GM12875 (cell line): ENCODE measurements at regions not wholly inside any gene's neighbourhood (a gene's known extent, or its start where the extent isn't known, plus 50 kb on each side); places are given as distances from the start of the nearest gene placed in this dataset.

Source experiments
- H3K4me3 ChIP-seq: one replicate; pipeline ENCODE4 v1.5.1; 2011; ENCODE audit warnings: low read depth, low read length, control low read depth
- TF ChIP-seq, protein P1 (sequence below): IDR thresholded peaks from 2 replicates; pipeline ENCODE4 v1.5.1; 2011; ENCODE audit warnings: low read depth, mild to moderate bottlenecking, control low read depth, inconsistent platforms, low read length, moderate library complexity, borderline replicate concordance; ENCODE audit not compliant: insufficient read depth

DNA sequence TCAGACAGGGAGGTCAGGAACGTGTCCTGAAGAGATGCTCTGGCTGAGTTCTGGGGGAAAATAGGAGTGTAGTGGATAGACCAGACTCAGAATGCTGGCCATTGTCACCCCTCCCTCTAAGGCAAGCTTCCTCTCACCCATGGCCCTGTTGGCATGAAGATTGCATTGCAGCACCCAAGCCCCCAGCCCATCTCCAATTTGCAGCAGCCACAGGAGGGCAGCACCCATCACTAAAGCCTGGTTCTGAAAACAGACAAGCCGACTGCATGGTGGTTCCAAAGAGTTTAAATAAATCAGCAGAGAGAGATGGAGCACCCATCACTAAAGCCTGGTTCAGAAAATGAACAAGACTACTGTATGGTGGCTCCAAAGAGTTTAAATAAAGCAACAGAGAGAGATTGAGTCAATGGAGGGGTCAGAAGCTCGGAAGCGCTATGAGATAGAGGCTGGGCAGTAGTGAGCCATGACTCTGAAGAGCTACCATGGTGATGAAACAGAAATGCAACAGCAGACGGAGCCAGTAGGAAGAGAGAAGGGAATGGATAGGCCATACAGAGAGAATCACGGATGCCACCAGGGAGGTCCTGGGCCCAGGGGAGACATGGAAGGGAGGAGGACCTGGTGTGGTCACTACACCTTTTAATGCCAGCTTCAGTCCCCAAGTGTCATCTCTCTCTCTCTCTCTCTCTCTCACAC is 237.9 kb upstream of the MYO3A start:
- TF ChIP-seq, protein P1, sequence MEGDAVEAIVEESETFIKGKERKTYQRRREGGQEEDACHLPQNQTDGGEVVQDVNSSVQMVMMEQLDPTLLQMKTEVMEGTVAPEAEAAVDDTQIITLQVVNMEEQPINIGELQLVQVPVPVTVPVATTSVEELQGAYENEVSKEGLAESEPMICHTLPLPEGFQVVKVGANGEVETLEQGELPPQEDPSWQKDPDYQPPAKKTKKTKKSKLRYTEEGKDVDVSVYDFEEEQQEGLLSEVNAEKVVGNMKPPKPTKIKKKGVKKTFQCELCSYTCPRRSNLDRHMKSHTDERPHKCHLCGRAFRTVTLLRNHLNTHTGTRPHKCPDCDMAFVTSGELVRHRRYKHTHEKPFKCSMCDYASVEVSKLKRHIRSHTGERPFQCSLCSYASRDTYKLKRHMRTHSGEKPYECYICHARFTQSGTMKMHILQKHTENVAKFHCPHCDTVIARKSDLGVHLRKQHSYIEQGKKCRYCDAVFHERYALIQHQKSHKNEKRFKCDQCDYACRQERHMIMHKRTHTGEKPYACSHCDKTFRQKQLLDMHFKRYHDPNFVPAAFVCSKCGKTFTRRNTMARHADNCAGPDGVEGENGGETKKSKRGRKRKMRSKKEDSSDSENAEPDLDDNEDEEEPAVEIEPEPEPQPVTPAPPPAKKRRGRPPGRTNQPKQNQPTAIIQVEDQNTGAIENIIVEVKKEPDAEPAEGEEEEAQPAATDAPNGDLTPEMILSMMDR: no peak
- no peak overlapping the region for H3K4me3 ChIP-seq

DNA sequence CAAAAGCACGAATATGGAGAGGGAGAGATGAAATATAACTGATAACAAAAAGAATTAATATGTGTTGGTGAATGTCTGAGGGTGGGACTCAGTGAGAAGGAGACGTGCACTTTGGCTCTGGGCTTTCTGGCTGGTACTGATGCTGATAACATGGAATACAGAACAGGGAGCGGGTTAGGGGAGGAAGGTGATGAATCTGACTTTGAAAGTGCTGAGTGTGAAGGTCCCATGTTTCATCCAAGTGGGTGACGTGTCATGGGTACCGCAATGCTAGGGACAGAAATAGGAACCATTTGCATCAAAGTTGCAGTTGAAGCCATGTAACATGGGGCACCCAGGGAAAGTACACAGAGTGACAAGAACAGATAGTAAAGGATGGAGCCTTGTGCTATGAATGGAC is 236.6 kb upstream of the MYO3A start:
- TF ChIP-seq, protein P1: no peak
- H3K4me3 ChIP-seq: no peak overlapping the region

DNA sequence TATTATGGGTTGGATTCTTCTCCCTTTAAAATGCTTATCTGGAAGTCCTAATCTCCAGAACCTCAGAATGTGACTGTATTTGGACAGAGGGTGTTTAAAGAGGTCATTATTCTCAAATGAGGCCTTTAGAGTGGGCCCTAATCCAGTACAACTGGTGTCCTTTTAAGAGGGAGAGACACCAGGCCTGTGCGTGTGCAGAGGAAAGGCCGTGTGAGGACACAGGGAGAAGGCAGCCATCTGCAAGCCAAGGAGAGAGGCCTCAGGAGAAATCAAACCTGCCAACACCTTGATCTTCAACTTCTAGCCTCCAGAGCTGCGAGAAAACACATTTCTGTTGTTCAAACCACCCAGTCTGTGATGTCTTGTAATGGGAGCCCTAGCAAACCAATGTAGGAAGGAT is 235.4 kb upstream of the MYO3A start:
- H3K4me3 ChIP-seq: no peak overlapping the region
- TF ChIP-seq, protein P1: no peak

DNA sequence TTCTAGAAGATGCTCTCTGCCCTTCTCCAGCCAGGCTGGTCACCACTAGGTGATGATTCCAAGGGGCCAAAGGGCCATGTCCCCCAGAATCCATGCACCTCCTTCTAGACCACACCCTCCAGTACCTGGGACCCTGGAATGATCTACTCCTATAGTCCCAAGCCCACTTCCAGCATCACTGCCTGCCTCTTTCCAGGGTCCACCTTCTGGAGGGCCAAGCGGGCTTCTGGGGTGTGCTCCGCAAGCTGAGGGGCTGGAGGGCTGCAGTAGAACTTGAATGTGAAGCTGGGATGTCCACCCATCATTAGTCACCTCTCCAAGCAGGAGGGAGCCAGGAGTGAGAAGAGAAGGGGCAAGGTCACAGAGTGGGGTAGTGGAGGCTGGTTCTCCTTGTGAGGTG is 234.4 kb upstream of the MYO3A start:
- no peak overlapping the region for H3K4me3 ChIP-seq
- TF ChIP-seq, protein P1: no peak

DNA sequence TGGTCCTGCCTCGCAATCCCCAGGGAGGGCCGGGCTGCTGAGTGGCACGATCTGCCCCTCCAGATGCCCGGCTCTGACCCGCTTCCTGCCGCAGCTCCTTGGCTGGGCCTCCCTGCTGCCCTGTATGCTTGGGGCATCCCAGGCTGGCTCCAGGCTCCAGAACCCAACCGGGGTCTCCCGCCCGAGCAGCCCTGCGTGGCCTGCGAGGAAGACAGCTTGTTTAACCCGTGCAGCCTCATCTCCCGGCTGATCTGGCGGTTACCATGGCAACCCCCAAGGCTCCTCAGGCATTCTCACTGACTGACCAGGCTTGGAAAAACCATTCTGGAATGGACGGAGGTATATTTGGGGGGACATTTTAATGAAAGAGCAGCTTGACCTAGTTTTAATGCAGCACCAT is 232.4 kb upstream of the MYO3A start:
- H3K4me3 ChIP-seq: no peak overlapping the region
- TF ChIP-seq, protein P1: no peak

DNA sequence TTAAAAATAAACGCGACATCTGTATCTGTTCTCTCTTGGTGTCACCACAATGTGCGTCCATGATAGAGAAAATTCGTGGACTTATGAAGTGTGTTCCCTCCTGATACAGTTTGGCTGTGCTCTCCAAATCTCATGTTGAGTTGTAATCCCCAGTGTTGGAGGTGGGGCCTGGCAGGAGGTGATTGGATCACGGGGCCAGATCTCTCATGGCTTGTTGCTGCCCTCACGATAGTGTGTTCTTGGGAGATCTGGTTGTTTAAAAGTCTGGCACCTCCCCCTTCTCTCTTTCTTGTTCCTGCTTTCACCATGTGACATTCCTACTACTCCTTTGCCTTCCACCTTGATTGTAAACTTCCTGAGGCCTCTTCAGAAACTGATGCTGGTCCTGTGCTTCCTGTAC is 229.4 kb upstream of the MYO3A start:
- TF ChIP-seq, protein P1: no peak
- H3K4me3 ChIP-seq: no peak overlapping the region

DNA sequence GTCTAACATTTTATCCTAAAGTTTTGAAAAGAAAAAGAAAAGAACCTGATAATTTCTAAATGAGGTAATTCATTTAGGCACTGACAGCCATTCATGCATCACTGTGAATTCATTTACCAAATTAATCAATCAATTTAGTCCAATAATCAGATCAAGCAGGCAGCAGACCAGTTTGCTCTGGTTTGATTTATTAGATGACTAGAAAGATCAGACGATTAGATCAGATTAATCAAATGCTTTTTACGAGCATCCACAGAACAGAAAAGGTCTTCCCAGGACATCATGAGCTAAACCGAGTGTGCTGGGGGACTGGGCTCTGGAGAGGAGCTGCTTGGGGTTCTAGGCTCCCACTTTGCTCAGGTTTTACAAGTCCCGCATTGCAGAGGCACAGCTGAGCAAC is 226.5 kb upstream of the MYO3A start:
- no peak overlapping the region for H3K4me3 ChIP-seq
- TF ChIP-seq, protein P1: no peak
